K562 (cell line): ENCODE measurements at regions not wholly inside any gene's neighbourhood (a gene's known extent, or its start where the extent isn't known, plus 50 kb on each side); places are given as distances from the start of the nearest gene placed in this dataset.

Experiments
- ATAC-seq: fragments of 200-7000 bp; cut with Tn5 transposase; 3 replicates; pipeline ENCODE4 v1.9.1; 2020; ENCODE audit warnings: moderate library complexity
- BruUV-seq: library from RNA; stranded (reverse); fragments of 400-500 nt; replicated peaks from 2 replicates; lab custom pipeline; 2021; lab: Mats Ljungman, UMichigan
- CTCF ChIA-PET: fragments of 300-600 bp; formaldehyde crosslinking; extraction: SDS; loops from one replicate; lab custom pipeline; 2021; ENCODE audit warnings: low intra/inter-chr PET ratio; lab: Yijun Ruan, JAX
- POLR2A ChIA-PET: fragments of 300-600, 350-650 bp; sonication (Branson Sonifier 250); formaldehyde crosslinking; extraction: SDS; loops from one replicate; lab custom pipeline; 2021; ENCODE audit warnings: antibody characterized with exemption, inconsistent platforms; lab: Yijun Ruan, JAX
- DNase-seq, 4 experiments: peaks; one replicate each; pipeline versions ENCODE4 v3.0.0 to v3.0.0-alpha.2; 2011 to 2018; ENCODE audit warnings: low spot score in 3 of 4, mixed read lengths in 3 of 4; ENCODE audit errors: extremely low read depth in 1 of 4
- FAIRE-seq: peaks from 2 replicates; lab custom pipeline; 2011; peaks lifted over from hg19 to GRCh38; lab: Jason Lieb, UNC
- H2AFZ ChIP-seq: 2 replicates; pipeline ENCODE4 v1.6.0; 2011; ENCODE audit warnings: low read depth, low read length, control low read depth, inconsistent platforms
- H3K27ac ChIP-seq: fragments of 200-600 bp; 3 replicates; pipeline ENCODE4 v1.8.0; 2011; ENCODE audit warnings: low read depth, mild to moderate bottlenecking, control low read depth, inconsistent platforms, low read length, moderate library complexity, mixed read lengths; ENCODE audit errors: extremely low read depth
- H3K27me3 ChIP-seq, 2 experiments: fragments of 300-600 bp in 1 of 2; 2 replicates in 1 of 2; 3 replicates in 1 of 2; pipeline versions ENCODE4 v1.6.0 to v1.8.0; 2011; ENCODE audit warnings: inconsistent platforms in 2 of 2, low read length in 2 of 2, mild to moderate bottlenecking in 1 of 2, mixed read lengths in 1 of 2, moderate library complexity in 1 of 2; ENCODE audit not compliant: control insufficient read depth in 2 of 2, insufficient read depth in 2 of 2
- H3K36me3 ChIP-seq: fragments of 300-600 bp; 3 replicates; pipeline ENCODE4 v1.8.0; 2011; ENCODE audit warnings: mild to moderate bottlenecking, low read length, inconsistent platforms; ENCODE audit not compliant: control insufficient read depth, insufficient read depth
- H3K4me1 ChIP-seq, 2 experiments: fragments of 200-600 bp in 1 of 2; replicated peaks in 1 of 2; 2 replicates in 1 of 2; 3 replicates in 1 of 2; pipeline versions ENCODE4 v1.5.1 to v1.8.0; 2011; ENCODE audit warnings: inconsistent platforms in 2 of 2, low read length in 2 of 2, mild to moderate bottlenecking in 1 of 2, mixed read lengths in 1 of 2, moderate library complexity in 1 of 2; ENCODE audit not compliant: control insufficient read depth in 2 of 2, insufficient read depth in 2 of 2
- H3K4me2 ChIP-seq: 2 replicates; pipeline ENCODE4 v1.6.1; 2011; ENCODE audit warnings: low read length, control low read depth, inconsistent platforms, mixed read lengths; ENCODE audit not compliant: insufficient read depth
- H3K4me3 ChIP-seq: fragments of 200-600 bp; sonication (generic), shearing (Covaris generic); 2 replicates; pipeline ENCODE4 v1.5.1; 2016; ENCODE audit warnings: control low read depth, inconsistent platforms
- H3K79me2 ChIP-seq: fragments of 200-600 bp; 3 replicates; pipeline ENCODE4 v1.8.0; 2011; ENCODE audit warnings: low read length, inconsistent platforms; ENCODE audit not compliant: control insufficient read depth, insufficient read depth
- H3K9ac ChIP-seq, 2 experiments: 2 replicates each; pipeline versions ENCODE4 v1.6.0 to v1.6.1; 2011; ENCODE audit warnings: low read depth in 2 of 2, low read length in 2 of 2, control low read depth in 1 of 2, inconsistent platforms in 1 of 2, mild to moderate bottlenecking in 1 of 2, mixed read lengths in 1 of 2; ENCODE audit not compliant: insufficient read depth in 1 of 2
- H3K9me1 ChIP-seq: one replicate; pipeline ENCODE4 v1.6.0; 2011; ENCODE audit warnings: inconsistent platforms, mild to moderate bottlenecking, low read length, moderate library complexity; ENCODE audit not compliant: control insufficient read depth, insufficient read depth
- H3K9me3 ChIP-seq: replicated peaks from 2 replicates; pipeline ENCODE4 v1.5.1; 2011; ENCODE audit warnings: low read depth, low read length, inconsistent platforms; ENCODE audit not compliant: control insufficient read depth, insufficient read depth
- H4K20me1 ChIP-seq: replicated peaks from 2 replicates; pipeline ENCODE4 v1.6.1; 2011; ENCODE audit warnings: low read length, inconsistent platforms, mixed read lengths; ENCODE audit not compliant: control insufficient read depth, insufficient read depth
- GATAD2B ChIP-seq: fragments of 450-650 bp; IDR thresholded peaks from 2 replicates; pipeline ENCODE4 v1.6.1; 2017; ENCODE audit warnings: mild to moderate bottlenecking, borderline replicate concordance
- MIER1 ChIP-seq: fragments of 450-650 bp; IDR thresholded peaks from 2 replicates; pipeline ENCODE4 v1.6.1; 2016; ENCODE audit warnings: antibody characterized with exemption, mild to moderate bottlenecking, low read depth
- NFIC ChIP-seq: fragments of 450-650 bp; IDR thresholded peaks from 2 replicates; pipeline ENCODE4 v1.6.1; 2017; ENCODE audit warnings: mild to moderate bottlenecking, inconsistent platforms
- ZFPM2 ChIP-seq: fragments of 250-450 bp; sonication (Bioruptor Pico); IDR thresholded peaks from 2 replicates; pipeline ENCODE4 v1.5.1; 2022; ENCODE audit warnings: mild to moderate bottlenecking
- ZNF644 ChIP-seq: fragments of 200-800 bp; sonication (Bioruptor generic); IDR thresholded peaks from 2 replicates; pipeline ENCODE4 v1.6.1; 2016; ENCODE audit warnings: low read depth, missing genetic modification characterization, missing compliant biosample characterization
- WGBS: fragments of 100-300 bp; shearing (Covaris generic); methylation state at CpG from one replicate; pipeline ENCODE4 v1.1.6; 2016; ENCODE audit warnings: low coverage, mixed read lengths; ENCODE audit not compliant: insufficient coverage; ENCODE audit errors: missing lambda C conversion rate; 5-methylcytosine and 5-hydroxymethylcytosine counted together
- in situ Hi-C: fragments of 300-500 bp; cut with MboI; formaldehyde crosslinking; loops from 4 replicates; pipeline ENCODE4 v1.15.0; 2018; ENCODE audit warnings: inconsistent platforms, mixed read lengths
- intact Hi-C: fragments of 100-400 bp; cut with micrococcal nuclease; formaldehyde crosslinking; loops from 2 replicates; pipeline ENCODE4 v1.14.2; 2022

- TF ChIP-seq ZNF644 (tag), result no peak
- TF ChIP-seq NFIC, result no peak
Measured at GRCh38 chr2:167510071-167510759, 621.9 kb downstream of the XIRP2 start (continued).

GRCh38 chr2:167509586-167509985 lies 621.3 kb downstream of the XIRP2 start:
- Histone ChIP-seq H3K4me3 (no peak overlapping the region), H3K36me3 (no peaks in the 10 kb centered on the region), H4K20me1 (no peaks in the 10 kb centered on the region), H3K27me3 (no peaks in the 10 kb centered on the region), H3K27ac (no peak overlapping the region), H3K79me2 (no peaks in the 10 kb centered on the region), H3K9me3 (0 out of 2 replicates have a peak, but pooled peaks cover 2% of the 10 kb centered on the region), H3K9ac (no peak overlapping the region), H3K4me2 (no peak overlapping the region), H3K4me1 (no peaks in the 10 kb centered on the region), H3K9me1 (no peaks in the 10 kb centered on the region), H2AFZ (no peak overlapping the region)
- in situ Hi-C loops (no loop called here), intact Hi-C loops (no loop called here)
- ChIA-PET POLR2A (no interaction called here), CTCF (interaction anchor here (0.6 kb wide), 1 partner anchor 1769 kb away, joined by 3 read pairs; no protein-coding TSS in a partner anchor)
- 0% methylated on average over 4 of the region's 4 CpGs for WGBS
- no peak for FAIRE-seq
- TF ChIP-seq GATAD2B, result no peak
- TF ChIP-seq MIER1, result no peak
- TF ChIP-seq ZFPM2 (CRISPR knock-in tag), result no peak
- DNase-seq, result no peak
- ATAC-seq, result no peak
- BruUV-seq, result no TSS peak
